ENCODE measurements at regions not wholly inside any gene's neighbourhood (a gene's known extent, or its start where the extent isn't known, plus 50 kb on each side); places are given as distances from the start of the nearest gene placed in this dataset.

DNA sequence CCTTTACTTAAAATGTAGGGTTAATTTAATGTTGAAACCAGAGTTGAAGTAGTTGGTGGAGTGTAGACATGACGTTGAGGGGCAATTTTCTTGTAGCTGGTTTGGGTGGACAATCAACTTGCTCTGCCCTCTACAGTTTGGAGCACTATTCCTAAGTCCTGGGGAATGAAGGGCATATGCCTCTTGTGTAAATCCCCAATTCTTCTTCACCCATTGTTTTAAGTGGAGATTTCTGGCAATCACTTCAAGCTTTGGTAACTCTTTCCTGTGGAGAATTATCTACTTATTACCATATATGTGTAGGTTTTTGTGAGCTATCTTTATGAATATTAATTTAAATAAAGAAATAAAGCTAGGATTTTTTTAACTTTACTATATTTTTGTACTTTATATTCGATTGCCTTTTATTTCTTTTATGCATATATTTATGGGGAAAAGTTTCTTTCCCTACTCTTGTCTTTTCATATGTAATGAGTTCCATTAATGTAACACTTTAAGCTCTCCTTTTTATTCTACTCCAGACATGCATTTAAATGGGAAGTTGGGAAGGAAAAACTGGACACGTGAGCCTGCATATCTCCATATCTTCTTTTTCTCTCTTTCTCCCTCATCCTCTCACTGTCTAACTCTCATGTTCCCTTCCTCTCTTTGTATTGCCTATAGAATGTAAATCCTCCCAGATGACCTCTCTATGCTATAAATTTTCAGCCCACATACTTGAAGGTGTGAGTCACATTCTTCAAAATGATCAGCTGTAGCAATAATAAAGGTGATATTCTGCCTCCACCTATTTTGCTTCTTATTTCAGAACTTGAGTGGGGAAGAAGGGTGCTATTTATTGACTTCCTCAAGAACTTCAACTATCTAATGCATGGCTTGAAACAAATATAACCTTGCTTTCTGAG, 276.7 kb downstream of the PTPRC start:
- no peaks in the 10 kb centered on the region for H3K36me3 ChIP-seq
- no peaks in the 10 kb centered on the region for H3K27me3 ChIP-seq
- TF ChIP-seq POLR2A (IDR thresholded peaks at IDR 0.05) (no peak), POLR2AphosphoS5 (IDR thresholded peaks at IDR 0.05) (no peak), EP300 (IDR thresholded peaks at IDR 0.05) (no peak)
- TF ChIP-seq, protein P1, sequence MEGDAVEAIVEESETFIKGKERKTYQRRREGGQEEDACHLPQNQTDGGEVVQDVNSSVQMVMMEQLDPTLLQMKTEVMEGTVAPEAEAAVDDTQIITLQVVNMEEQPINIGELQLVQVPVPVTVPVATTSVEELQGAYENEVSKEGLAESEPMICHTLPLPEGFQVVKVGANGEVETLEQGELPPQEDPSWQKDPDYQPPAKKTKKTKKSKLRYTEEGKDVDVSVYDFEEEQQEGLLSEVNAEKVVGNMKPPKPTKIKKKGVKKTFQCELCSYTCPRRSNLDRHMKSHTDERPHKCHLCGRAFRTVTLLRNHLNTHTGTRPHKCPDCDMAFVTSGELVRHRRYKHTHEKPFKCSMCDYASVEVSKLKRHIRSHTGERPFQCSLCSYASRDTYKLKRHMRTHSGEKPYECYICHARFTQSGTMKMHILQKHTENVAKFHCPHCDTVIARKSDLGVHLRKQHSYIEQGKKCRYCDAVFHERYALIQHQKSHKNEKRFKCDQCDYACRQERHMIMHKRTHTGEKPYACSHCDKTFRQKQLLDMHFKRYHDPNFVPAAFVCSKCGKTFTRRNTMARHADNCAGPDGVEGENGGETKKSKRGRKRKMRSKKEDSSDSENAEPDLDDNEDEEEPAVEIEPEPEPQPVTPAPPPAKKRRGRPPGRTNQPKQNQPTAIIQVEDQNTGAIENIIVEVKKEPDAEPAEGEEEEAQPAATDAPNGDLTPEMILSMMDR (IDR thresholded peaks at IDR 0.05), result no peak
- WGBS, result 88% methylated on average over 3 of the region's 3 CpGs
- no peaks in the 10 kb centered on the region for H3K9me3 ChIP-seq
- H3K4me3 ChIP-seq, result no peak overlapping the region
- no peak overlapping the region for H3K27ac ChIP-seq
- DNase-seq (ENCODE audit: low spot score in 2 of 2), result no peak
- H3K4me1 ChIP-seq, result no peaks in the 10 kb centered on the region

DNA sequence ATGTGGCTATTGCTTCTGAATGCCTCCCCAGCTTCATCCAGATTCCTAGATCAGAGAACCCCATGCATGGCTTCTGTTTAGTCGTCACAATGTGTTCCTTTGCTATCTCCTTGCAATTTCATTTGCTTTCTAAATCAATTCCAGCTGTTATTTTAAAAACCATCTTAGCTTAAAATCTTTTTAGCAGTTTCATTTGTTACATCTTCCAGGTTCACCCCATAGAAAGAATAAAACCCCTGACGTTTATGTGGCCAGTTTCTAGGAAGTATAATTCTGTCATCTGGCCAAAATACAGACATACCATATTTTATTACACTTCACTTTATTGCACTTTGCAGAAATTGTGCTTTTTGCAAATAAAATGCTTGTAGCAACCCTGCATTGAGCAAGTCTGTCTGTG, 278.4 kb downstream of the PTPRC start:
- Histone ChIP-seq H3K27ac (no peak overlapping the region), H3K4me3 (no peak overlapping the region), H3K36me3 (no peaks in the 10 kb centered on the region), H3K9me3 (no peaks in the 10 kb centered on the region), H3K27me3 (no peaks in the 10 kb centered on the region), H3K4me1 (no peaks in the 10 kb centered on the region)
- TF ChIP-seq POLR2A (IDR thresholded peaks at IDR 0.05) (no peak), EP300 (IDR thresholded peaks at IDR 0.05) (no peak), POLR2AphosphoS5 (IDR thresholded peaks at IDR 0.05) (no peak)
- TF ChIP-seq, protein P1 (IDR thresholded peaks at IDR 0.05), result no peak
- DNase-seq (ENCODE audit: low spot score in 2 of 2), result no peak
- WGBS, result 42% methylated on average over 2 of the region's 2 CpGs

DNA sequence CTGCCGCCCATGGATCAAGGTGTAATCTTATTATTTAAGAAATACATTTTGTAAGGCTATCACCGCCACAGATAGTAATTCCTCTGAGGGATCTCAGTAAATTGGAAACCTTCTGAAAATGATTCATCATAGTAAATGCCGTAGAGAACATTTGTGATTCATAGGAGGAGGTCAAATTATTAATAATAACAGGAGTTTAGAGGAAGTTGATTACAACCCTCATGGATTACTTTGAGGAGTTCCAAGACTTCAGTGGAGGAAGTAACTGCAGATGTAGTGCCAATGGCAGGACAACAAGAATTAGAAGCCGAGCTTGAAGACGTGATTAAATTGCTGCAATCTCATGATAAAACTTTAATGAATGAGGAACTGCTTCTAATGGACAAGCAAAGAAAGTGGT, 280.1 kb downstream of the PTPRC start:
- DNase-seq (ENCODE audit: low spot score in 2 of 2), result no peak
- H3K4me3 ChIP-seq, result no peak overlapping the region
- WGBS, result 53% methylated on average over 5 of the region's 5 CpGs
- H3K27ac ChIP-seq, result no peak overlapping the region
- H3K36me3 ChIP-seq, result no peaks in the 10 kb centered on the region
- TF ChIP-seq, protein P1 (IDR thresholded peaks at IDR 0.05), result no peak
- TF ChIP-seq EP300 (IDR thresholded peaks at IDR 0.05) (no peak), POLR2AphosphoS5 (IDR thresholded peaks at IDR 0.05) (no peak)
- H3K27me3 ChIP-seq, result no peaks in the 10 kb centered on the region
- H3K9me3 ChIP-seq, result no peaks in the 10 kb centered on the region
- H3K4me1 ChIP-seq, result no peaks in the 10 kb centered on the region

DNA sequence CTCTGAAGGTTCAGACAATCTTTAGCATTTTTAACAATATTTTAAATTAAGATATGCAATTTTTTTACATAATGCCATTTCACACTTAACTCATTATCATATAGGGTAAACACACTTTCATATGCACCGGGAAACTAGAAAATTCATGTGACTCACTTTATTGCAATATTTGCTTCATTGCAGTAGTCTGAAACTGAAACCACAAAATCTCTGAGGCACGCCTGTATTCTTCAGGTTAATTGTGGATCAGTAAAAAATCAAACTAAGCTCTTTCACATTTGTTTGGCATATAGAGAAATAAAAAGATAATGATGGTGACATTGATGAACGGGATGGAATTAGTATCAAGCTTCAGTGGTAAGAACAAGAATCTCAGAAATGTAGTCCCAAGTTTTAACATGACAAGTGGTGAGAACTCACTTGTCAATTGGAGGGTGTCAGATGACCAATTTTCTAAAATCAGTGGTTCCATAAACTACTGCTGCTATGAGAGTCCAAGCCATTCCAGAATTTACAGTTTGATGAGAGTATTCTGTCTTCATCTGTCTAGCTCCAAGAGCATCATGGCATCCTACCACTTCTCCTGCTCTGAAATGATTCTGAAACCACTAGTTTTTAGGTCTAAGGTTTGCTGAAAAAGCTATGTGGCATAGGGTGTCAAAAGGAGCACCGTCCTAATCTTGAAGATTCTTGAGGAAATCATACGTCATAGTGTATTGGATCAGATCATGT, 281.0 kb downstream of the PTPRC start:
- no peaks in the 10 kb centered on the region for H3K9me3 ChIP-seq
- TF ChIP-seq POLR2A (IDR thresholded peaks at IDR 0.05), result no peak
- H3K27ac ChIP-seq, result no peak overlapping the region
- H3K27me3 ChIP-seq, result no peaks in the 10 kb centered on the region
- H3K4me1 ChIP-seq, result no peaks in the 10 kb centered on the region
- no peak for DNase-seq (ENCODE audit: low spot score in 2 of 2)
- H3K36me3 ChIP-seq, result no peaks in the 10 kb centered on the region
- no peak overlapping the region for H3K4me3 ChIP-seq
- WGBS, result 78% methylated on average over 5 of the region's 5 CpGs

DNA sequence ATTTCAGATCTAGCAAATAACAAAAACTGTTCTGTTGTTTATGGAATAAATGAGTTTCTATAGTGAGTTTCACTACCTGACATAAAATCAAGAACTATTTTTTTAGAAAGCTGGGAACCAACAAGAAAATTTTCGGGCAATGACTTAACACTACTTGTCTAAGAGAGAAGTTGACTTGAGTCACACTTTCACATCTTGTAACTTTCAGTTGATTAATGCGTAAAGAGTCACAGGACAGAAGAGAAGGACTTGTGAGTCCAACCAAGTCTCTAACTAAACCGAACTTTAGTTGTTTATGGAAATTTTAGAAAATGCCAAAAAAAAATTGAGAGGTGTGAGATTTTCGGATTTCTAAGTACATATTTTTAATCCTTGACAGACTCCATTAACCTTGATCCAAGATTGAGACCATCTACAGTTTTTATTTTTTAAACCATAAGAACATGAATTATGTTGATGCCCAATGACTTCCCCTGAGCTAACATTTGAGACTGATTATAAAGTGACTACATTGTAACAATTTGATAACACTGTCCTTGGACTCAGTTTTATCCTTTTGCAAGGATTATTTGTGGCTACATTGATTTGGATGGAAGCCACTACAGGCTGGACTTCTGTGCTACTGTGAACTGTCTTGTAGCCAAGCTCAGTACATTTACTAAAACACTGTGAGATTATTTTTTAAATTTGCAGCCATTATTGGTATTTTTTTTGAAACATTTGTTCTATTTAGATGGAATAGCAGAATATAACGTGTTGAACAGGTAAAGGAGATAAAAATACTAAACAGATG, 284.0 kb downstream of the PTPRC start:
- H3K36me3 ChIP-seq, result no peaks in the 10 kb centered on the region
- DNase-seq (ENCODE audit: low spot score in 2 of 2), result no peak
- H3K4me3 ChIP-seq, result no peak overlapping the region
- no peaks in the 10 kb centered on the region for H3K9me3 ChIP-seq
- no peaks in the 10 kb centered on the region for H3K27me3 ChIP-seq
- H3K4me1 ChIP-seq, result no peaks in the 10 kb centered on the region
- TF ChIP-seq POLR2AphosphoS5 (IDR thresholded peaks at IDR 0.05) (no peak), POLR2A (IDR thresholded peaks at IDR 0.05) (no peak), EP300 (IDR thresholded peaks at IDR 0.05) (no peak)
- TF ChIP-seq, protein P1 (IDR thresholded peaks at IDR 0.05), result no peak
- WGBS, result 85% methylated on average over 5 of the region's 5 CpGs
- H3K27ac ChIP-seq, result no peak overlapping the region

Data from suprapubic skin (tissue), 4 donors.